ENCODE measurements at regions not wholly inside any gene's neighbourhood (a gene's known extent, or its start where the extent isn't known, plus 50 kb on each side); places are given as distances from the start of the nearest gene placed in this dataset.

DNA sequence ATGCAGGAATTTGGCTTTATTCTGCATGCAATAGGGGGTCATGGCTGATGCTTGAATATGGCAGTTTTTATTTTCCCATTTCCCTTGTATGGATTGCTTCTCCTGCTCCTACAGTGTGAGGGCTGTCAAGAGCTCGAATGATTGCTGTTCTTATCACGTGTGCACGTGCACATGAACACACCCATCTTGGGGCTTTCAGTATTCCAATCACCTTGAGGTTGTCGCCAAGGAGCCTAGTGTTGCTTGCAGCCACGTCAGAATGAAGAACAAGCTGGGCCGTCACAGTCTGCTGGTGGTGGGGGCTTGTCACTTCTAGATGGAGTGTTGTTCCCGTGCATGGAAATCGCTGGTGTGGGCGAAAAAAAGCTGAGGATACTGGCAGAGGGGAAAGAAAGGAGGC, 219.4 kb upstream of the GLRA1 start:
- TF ChIP-seq, protein P1, sequence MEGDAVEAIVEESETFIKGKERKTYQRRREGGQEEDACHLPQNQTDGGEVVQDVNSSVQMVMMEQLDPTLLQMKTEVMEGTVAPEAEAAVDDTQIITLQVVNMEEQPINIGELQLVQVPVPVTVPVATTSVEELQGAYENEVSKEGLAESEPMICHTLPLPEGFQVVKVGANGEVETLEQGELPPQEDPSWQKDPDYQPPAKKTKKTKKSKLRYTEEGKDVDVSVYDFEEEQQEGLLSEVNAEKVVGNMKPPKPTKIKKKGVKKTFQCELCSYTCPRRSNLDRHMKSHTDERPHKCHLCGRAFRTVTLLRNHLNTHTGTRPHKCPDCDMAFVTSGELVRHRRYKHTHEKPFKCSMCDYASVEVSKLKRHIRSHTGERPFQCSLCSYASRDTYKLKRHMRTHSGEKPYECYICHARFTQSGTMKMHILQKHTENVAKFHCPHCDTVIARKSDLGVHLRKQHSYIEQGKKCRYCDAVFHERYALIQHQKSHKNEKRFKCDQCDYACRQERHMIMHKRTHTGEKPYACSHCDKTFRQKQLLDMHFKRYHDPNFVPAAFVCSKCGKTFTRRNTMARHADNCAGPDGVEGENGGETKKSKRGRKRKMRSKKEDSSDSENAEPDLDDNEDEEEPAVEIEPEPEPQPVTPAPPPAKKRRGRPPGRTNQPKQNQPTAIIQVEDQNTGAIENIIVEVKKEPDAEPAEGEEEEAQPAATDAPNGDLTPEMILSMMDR (IDR thresholded peaks at IDR 0.05), result no peak
- TF ChIP-seq POLR2A (IDR thresholded peaks at IDR 0.05), result no peak
